Keratinocyte (primary cell): ENCODE measurements at regions not wholly inside any gene's neighbourhood (a gene's known extent, or its start where the extent isn't known, plus 50 kb on each side); places are given as distances from the start of the nearest gene placed in this dataset.

Experiments used
- EZH2 ChIP-seq: IDR thresholded peaks from one replicate; pipeline ENCODE4 v1.6.1; 2012; ENCODE audit warnings: inconsistent platforms, mild to moderate bottlenecking, low read length, moderate library complexity
- TF ChIP-seq, protein P1 (sequence below), 3 experiments: IDR thresholded peaks in 1 of 3; conservative IDR thresholded peaks in 1 of 3; optimal IDR thresholded peaks in 1 of 3; 2 replicates in 2 of 3; 3 replicates in 1 of 3; pipeline versions ENCODE3 to v1.5.1; 2011; ENCODE audit warnings: low read length in 3 of 3, mild to moderate bottlenecking in 3 of 3, moderate library complexity in 2 of 3, control low read depth in 1 of 3, inconsistent platforms in 1 of 3; ENCODE audit not compliant: insufficient read depth in 2 of 3; ENCODE audit errors: extremely low read depth in 1 of 3

DNA sequence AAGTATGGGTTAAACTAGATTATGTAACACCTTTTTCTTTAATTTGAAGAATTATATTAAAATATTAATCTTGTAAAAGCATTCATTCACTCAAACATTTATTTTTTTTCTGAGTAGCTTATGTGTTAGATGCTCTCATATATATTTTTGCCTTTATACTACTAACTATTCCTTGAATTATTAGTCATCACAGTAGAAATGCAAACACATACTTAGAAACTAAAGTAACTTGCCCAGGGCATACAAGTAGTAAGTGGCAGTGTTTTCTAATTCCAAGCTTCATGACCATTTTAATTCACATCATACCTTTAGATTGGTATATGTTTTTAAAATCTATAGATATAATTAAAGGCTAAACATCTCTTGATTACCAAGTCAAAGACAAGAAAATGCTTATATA is 1271.0 kb downstream of the BRINP3 start:
- TF ChIP-seq, protein P1, sequence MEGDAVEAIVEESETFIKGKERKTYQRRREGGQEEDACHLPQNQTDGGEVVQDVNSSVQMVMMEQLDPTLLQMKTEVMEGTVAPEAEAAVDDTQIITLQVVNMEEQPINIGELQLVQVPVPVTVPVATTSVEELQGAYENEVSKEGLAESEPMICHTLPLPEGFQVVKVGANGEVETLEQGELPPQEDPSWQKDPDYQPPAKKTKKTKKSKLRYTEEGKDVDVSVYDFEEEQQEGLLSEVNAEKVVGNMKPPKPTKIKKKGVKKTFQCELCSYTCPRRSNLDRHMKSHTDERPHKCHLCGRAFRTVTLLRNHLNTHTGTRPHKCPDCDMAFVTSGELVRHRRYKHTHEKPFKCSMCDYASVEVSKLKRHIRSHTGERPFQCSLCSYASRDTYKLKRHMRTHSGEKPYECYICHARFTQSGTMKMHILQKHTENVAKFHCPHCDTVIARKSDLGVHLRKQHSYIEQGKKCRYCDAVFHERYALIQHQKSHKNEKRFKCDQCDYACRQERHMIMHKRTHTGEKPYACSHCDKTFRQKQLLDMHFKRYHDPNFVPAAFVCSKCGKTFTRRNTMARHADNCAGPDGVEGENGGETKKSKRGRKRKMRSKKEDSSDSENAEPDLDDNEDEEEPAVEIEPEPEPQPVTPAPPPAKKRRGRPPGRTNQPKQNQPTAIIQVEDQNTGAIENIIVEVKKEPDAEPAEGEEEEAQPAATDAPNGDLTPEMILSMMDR (optimal IDR thresholded peaks at IDR 0.05 in 1 of 3, IDR thresholded peaks at IDR 0.05 in 1 of 3, conservative IDR thresholded peaks at IDR 0.05 in 1 of 3; ENCODE audit: extremely low read depth in 1 of 3, insufficient read depth in 2 of 3, low read length in 3 of 3) = no peak
- no peak for TF ChIP-seq EZH2
